HG02571 (cell line): ENCODE measurements at regions not wholly inside any gene's neighbourhood (a gene's known extent, or its start where the extent isn't known, plus 50 kb on each side); places are given as distances from the start of the nearest gene placed in this dataset.

Experiments
- ATAC-seq: cut with Tn5 transposase; IDR thresholded peaks from one replicate; pipeline ENCODE4 v1.9.1; 2021; ENCODE audit warnings: mild to moderate bottlenecking, moderate library complexity; ENCODE audit not compliant: unreplicated experiment

DNA sequence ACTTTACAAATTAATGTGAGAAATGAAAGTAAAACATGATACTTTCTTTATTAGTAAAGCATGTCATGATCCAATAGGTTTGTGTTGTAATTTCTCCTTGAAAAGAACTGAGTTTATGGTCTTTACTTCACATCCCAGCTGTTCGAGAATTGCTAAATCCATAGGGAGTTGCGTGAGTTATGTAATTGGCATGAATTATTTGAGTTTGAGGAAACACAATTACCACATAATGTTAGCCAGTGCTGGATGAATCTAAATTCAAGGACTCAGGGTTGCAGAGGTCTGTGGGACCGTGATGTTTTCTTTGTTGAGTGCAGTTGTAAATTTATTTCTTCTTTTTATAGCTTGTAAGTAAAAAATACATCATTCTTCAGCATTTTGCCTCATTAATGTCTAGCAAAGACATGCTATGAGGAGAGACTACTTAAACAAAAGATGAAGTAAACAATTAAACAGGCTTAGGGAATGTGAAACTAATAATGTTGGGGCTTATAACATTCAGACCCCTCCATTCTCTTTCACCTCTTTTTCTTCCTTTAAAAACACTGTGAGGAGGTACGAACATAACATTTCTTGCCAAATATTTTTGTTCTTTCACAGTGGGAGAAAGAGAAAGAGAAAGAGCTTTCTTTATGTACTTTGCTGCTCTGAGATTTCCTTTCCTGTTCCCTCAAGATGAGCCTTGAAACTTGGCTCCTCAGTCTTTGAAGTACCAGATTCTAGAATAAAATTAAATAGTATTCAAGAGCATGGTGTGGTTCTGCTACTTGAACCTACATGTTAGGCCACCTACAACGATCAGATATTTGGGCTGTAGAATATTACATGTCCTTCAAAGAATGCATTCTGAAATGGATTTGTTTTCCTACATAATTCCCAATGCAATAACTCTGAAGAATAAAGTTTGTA is 159.6 kb upstream of the ANK2 start:
- no peak for ATAC-seq

DNA sequence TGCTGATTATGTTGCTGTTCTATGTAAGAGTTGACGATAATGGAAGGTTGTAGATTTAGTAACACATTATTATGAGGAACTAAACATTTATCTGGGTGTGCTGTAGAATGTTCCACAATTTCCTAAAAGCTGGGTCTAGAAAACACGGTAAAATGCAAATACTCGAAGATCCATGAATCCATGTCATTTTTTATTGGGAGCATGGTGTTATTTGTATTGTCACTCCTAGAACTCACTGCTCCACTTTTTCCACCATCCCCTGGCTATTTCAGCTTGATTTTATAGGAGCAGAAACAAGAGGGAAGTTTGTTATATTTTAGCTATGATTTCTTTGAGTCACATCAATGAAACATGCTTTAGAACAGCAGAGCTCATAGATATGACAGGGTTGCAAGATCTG is 155.0 kb upstream of the ANK2 start:
- no peak for ATAC-seq

GRCh38 chr4:112894951-112895350 is 154.5 kb upstream of the ANK2 start:
- no peak for ATAC-seq

DNA sequence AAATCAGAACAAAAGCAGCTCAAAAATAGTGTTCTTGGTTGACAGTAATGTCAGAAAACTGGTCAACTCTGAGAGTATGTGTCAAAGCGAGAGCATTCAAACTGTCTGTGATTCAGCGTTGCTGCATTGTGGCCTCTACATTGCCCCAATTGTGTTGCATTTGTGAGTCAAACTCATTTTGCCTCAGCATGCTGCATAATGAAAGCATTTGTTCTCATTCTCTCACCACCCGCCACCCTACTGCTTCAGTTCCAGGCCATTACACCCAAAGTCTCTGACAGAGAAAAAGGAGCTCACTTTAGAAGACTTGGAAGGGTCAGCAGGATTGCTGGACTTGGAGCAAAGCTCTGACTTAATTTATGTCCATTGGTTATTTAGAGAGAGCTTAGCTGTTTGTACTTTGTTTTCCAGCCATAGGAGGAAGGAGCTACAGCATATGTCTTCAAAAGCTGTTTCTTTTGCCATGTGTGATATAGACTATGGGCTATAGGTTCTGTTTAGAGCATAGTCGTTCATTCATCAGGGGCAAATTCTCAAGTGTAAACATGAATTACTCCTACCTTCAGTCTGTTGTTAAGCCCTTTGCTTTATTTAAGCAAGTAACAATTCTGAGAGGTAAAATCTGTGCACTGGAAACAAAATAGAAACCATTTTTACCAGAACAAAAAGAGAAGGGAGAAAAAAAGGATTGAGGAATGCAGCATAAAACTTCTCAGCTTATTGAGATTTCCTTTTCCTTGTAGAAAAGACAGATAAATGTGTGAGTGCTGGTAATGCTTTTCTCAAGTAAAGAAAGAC is 153.4 kb upstream of the ANK2 start:
- ATAC-seq, result no peak

DNA sequence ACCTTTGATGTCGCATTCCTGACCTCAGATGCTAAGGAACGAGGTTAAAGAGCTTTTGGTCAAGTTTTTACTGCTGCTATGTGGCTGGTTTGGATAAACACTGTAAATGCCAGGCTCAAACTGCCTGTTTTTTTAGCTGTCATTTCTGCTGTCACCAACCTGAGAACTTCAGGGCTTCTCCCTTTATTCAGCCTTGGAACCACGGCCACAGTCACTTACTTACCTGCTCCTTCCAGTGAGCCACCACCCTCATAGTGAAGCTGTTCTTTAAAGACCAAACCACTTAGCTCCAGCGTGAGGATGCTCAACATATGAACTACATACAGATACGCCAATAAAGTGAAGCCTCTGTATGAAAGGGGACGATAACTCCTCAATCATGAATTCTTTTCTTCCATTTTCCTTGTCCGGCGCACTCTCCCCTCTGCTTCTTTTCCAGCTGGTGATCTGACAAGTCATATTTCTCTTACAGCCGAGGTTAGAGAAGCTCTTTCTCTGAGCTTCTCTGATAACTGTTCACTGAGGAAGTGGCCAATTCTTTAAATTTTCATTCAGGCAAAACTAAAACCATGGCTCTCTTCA is 152.8 kb upstream of the ANK2 start:
- no peak for ATAC-seq

DNA sequence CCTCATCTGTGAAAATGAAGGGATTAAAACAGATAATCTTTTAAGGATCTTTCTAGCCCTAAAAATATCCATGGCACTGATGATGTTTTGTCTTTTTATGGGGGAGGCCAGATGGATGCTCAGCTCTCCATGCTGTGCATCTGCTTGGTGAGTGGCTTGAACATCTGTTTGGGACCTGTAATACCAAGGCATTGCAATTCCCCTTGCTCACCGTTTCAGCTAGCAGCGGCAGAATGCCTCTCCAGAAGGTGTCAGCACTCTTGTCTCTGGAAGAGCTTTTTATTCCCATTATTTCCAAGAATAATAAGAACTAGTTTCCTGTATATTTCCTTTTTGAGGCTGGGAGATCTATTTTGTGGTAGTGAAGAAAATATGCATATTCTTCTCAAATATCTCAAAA is 151.9 kb upstream of the ANK2 start:
- no peak for ATAC-seq

GRCh38 chr4:112898357-112899141 is 150.9 kb upstream of the ANK2 start:
- ATAC-seq, result no peak

GRCh38 chr4:112900416-112900815 is 149.0 kb upstream of the ANK2 start:
- ATAC-seq, result no peak

DNA sequence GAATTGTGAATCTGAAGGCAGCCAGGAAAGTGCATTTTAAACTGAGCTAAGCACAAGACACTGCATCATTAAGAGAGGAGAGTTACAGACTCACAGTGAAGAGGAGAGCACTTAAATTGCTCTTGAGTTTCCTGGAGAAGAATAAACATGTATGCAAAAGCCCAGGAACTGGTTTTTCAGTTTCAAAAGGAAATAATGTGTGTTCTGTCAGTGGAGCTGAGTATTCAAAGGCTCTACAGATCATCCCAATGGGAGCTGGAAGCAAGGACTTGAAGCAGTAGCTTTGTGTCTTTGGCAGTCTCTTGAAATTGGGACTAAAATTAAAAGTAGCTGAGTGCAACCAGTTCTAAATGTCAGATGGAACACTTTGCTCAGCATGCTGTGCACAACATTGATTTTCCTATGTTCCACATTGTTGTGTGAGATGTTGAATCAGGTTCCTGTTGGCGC is 147.5 kb upstream of the ANK2 start:
- no peak for ATAC-seq

- no peak for ATAC-seq
These were observed 143.7 kb upstream of the ANK2 start for GRCh38 chr4:112905728-112906127.

GRCh38 chr4:112908511-112908910 is 140.9 kb upstream of the ANK2 start:
- ATAC-seq, result no peak

DNA sequence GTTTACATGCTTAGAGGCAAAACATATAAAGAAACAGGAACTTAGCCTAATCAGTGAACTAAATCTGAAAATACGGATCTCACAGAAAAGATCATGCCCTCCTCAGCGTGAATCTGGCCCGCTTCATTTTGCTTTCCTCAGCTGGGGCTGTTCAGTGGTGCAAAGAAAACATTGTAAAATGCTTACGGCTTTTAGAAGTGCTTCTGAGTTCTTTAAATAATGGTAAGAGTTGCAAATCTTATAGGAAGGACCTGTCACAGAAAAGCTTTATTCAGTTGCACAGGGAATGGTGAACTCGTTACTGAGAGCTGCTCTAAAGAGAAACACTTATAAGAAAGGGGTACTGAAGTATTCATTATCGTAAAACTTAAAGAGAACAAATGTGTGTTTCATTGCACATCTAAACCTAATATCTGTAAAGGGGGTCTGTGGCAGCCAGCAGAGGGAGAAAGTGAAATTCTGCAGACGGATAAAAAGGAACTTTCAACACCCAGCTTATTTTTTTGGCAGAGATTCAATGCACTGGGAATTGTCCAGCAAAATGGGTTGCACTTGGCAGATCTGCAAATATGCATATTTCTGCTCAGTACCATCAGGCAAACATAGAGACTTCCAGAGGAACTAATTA is 139.2 kb upstream of the ANK2 start:
- peak; percentile 46 for ATAC-seq

DNA sequence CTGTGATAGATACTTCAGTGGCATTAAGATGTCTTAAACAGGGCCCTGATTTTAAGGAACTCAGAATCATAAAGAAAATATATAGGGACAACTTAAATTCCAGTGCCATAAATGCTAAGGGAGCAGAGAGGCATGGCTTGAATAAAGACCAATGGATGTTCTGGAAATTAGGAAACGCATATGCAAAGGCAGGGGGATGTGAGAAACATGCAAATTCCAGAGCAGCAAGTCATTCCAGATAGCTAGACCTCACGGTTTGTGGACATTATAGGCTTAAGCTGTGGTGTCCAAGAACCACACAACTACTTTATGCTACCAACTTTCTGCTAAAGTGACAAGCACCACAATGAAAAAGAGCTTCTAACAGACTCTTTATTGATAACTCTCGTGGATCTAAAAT is 132.6 kb upstream of the ANK2 start:
- no peak for ATAC-seq

- ATAC-seq, result no peak
These were observed 125.9 kb upstream of the ANK2 start for GRCh38 chr4:112923516-112923915.

DNA sequence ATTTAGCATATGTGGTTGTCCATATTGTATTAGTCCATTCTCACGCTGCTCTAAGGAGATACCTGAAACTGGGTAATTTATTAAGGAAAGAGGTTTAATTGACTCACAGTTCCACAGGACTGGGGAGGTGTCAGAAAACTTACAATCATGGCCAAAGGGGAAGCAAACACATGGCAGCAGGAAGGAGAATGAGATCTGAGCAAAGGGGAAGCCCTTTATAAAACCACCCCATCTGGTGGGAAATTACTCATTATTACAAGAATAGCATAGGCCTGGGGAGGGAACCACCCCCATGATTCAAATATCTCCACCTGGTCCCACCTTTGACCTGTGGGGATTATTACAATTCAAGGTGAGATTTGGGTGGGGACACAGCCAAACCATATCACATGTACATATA is 122.6 kb upstream of the ANK2 start:
- ATAC-seq, result no peak

- ATAC-seq, result no peak
These were observed 121.9 kb upstream of the ANK2 start for GRCh38 chr4:112927544-112927943.

GRCh38 chr4:112931001-112931400 is 118.5 kb upstream of the ANK2 start:
- no peak for ATAC-seq

DNA sequence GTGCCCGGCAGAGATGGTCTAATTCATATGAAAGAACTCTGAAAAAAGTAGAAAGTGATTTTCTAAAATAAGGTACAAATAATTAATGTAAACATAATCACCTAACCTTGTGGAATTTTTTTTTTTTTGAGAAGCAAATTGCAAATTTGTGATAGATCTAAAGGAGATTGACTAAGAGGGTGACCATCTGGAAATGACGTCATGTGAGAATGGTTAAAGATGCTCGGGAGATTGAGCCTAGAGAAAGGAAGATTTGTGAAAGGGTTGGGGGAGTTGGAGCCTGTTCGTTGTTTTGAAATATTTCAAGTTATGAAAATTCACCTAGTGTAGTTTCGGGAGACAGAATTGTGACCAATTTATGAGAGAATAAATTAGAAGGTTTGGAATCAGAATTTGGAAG is 115.7 kb upstream of the ANK2 start:
- ATAC-seq, result no peak

DNA sequence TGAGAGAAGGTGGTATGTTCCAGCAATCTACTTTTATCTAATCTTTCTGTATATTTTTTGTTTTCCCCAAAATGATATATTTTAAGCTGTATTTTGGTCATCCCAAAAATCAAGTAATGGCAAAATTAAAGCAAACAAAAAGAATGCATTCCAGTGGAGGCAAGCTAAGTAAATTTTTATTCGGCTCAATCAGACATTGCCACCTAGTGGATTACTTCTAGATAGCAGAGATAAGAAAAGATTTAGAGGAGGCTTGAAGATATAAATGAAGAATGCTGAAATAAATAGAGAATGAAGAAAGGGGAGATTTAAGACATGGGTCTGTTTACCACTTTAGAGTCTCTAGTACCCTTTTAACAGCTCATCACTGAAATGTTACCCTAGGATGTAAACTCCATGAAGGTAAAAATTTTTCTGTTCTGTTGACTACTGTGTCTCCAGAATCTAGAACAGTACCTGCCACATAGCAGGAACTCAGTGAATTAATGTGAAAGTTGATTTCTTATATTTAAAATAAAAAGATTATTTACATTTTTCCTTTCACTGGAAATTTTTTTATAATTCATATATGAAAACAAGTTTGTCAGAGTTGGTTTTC is 110.9 kb upstream of the ANK2 start:
- ATAC-seq, result no peak

- no peak for ATAC-seq
These were observed 109.6 kb upstream of the ANK2 start for GRCh38 chr4:112939901-112940300.
